ENCODE measurements at regions not wholly inside any gene's neighbourhood (a gene's known extent, or its start where the extent isn't known, plus 50 kb on each side); places are given as distances from the start of the nearest gene placed in this dataset.

GRCh38 chr11:110785398-110785797 lies 73.2 kb upstream of the ARHGAP20 start:
- 0 out of 22 replicates have a peak, but pooled peaks cover 0 to 6% (median 0%) of the 10 kb centered on the region in 11 experiments for H3K36me3 ChIP-seq
- no peaks in the 10 kb centered on the region for H3K27me3 ChIP-seq
- H4K20me1 ChIP-seq: no peaks in the 10 kb centered on the region
- H3K9me3 ChIP-seq (replicated peaks in 1 of 11): peaks cover 6 to 16% (median 13%) of the 10 kb centered on the region in 11 experiments; a peak in 21 of 22 replicates
- H3K4me3 ChIP-seq: no peak overlapping the region
- H3K4me2 ChIP-seq: no peak overlapping the region
- TF ChIP-seq Cebpa-rat (IDR thresholded peaks at IDR 0.05): no peak
- H3K4me1 ChIP-seq: no peaks in the 10 kb centered on the region
- H3K27ac ChIP-seq: no peak overlapping the region
- H3K9ac ChIP-seq: no peak overlapping the region

GRCh38 chr11:110782616-110783015 lies 70.4 kb upstream of the ARHGAP20 start:
- Histone ChIP-seq H3K4me1 (peaks cover 6 to 15% (median 13%) of the 10 kb centered on the region in 10 experiments; a peak in 18 of 20 replicates), H3K4me3 (no peak overlapping the region), H3K4me2 (no peak overlapping the region), H3K27me3 (no peaks in the 10 kb centered on the region), H3K27ac (no peak overlapping the region), H4K20me1 (no peaks in the 10 kb centered on the region), H3K9me3 (replicated peaks in 1 of 11) (peaks cover 11 to 24% (median 18%) of the 10 kb centered on the region in 11 experiments; a peak in 21 of 22 replicates), H3K9ac (no peak overlapping the region), H3K36me3 (0 out of 22 replicates have a peak, but pooled peaks cover 0 to 6% (median 0%) of the 10 kb centered on the region in 11 experiments)
- TF ChIP-seq Cebpa-rat (IDR thresholded peaks at IDR 0.05): no peak

DNA sequence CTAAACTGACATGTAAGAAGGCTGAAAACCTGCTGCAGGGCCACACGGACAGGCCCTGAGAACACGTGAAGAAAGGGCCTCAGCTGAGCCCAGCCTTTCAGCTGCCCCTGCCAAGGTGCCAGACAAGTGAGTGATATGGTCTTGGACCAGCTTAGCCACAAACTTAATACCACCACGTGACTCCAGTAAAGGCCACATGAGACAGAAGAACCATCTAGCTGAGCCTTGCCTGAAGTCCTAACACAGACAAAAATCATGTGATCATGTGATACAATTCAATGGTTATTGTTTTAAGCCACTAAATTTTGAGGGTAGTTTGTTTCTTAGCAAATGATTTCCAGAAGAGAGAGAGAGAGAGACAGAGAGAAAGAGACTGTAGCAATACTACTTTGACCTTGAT lies 66.9 kb upstream of the ARHGAP20 start:
- Histone ChIP-seq H3K9me3 (replicated peaks in 1 of 11) (peaks cover 0 to 8% (median 5%) of the 10 kb centered on the region in 11 experiments; a peak in 7 of 22 replicates), H3K4me3 (no peak overlapping the region)
- TF ChIP-seq Cebpa-rat (IDR thresholded peaks at IDR 0.05): no peak

DNA sequence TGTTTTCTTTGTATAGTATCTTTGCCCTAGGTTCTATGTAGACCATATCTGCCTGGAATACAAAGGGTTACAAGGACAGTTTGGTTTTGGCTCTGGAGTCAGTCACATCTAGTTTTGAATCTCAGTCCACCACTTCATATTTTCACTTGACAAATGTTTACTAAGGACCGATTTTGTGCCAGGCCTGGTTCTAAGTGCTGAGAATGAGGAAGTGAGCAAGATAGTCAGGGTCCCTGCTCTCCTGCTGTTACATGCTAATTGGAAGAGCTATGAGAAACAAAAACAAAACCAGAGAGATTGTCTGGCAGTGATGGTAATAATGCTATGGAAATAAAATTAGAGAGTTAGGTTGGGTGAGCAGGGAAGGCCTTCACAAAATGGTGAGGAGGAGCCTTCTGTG lies 66.1 kb upstream of the ARHGAP20 start:
- peak overlapping the region; percentile 5 to 79 (median 61); a peak in 20 of 22 replicates for H3K4me2 ChIP-seq
- H3K27ac ChIP-seq: peak overlapping the region in 9 of 11 experiments; percentile 38 to 83 (median 65); a peak in 17 of 22 replicates

More for the DNA sequence above, 66.9 kb upstream of the ARHGAP20 start:
- Histone ChIP-seq H3K27ac (peak overlapping the region in 5 of 11 experiments; percentile 65 to 83 (median 72); a peak in 8 of 22 replicates), H3K4me1 (peaks cover 13 to 40% (median 32%) of the 10 kb centered on the region in 10 experiments), H3K36me3 (no peaks in the 10 kb centered on the region), H3K4me2 (peak overlapping the region in 5 of 11 experiments; percentile 61 to 79 (median 70); a peak in 9 of 22 replicates), H3K27me3 (no peaks in the 10 kb centered on the region), H4K20me1 (no peaks in the 10 kb centered on the region), H3K9ac (peak overlapping the region in 1 of 11 experiments; percentile 46; a peak in 1 of 22 replicates)

DNA sequence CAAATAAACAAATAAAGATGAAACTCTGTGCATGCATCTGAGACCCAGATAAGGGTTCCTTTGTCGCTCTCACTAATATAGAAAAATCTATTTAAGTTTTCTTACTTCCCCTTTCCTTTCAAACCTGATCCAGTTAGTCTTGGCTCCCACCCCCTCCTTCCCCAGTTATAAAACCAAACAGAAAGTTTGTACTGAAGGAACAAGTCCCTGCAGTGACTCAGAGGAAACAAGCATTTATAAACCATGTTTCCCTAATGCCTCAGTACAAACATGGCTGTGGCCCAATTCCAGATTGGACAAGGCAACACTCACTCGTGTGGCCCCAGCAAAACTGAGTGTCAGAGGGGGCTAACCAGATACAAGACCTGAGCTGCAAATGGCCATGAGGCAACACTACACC lies 65.5 kb upstream of the ARHGAP20 start:
- peak overlapping the region; percentile 5 to 79 (median 61); a peak in 21 of 22 replicates for H3K4me2 ChIP-seq
- H3K4me3 ChIP-seq: no peak overlapping the region
- H3K4me1 ChIP-seq: peaks cover 13 to 40% (median 32%) of the 10 kb centered on the region in 10 experiments
- H3K9ac ChIP-seq: peak overlapping the region in 4 of 11 experiments; percentile 7 to 57 (median 39); a peak in 6 of 22 replicates
- peak overlapping the region in 9 of 11 experiments; percentile 38 to 83 (median 65); a peak in 17 of 22 replicates for H3K27ac ChIP-seq
- TF ChIP-seq Cebpa-rat (IDR thresholded peaks at IDR 0.05): no peak
- no peaks in the 10 kb centered on the region for H3K27me3 ChIP-seq
- no peaks in the 10 kb centered on the region for H3K36me3 ChIP-seq
- H4K20me1 ChIP-seq: no peaks in the 10 kb centered on the region
- peaks cover 0 to 8% (median 5%) of the 10 kb centered on the region in 11 experiments; a peak in 7 of 22 replicates for H3K9me3 ChIP-seq (replicated peaks in 1 of 11)

More for the DNA sequence above, 66.1 kb upstream of the ARHGAP20 start:
- Histone ChIP-seq H3K9ac (peak overlapping the region in 5 of 11 experiments; percentile 1 to 57 (median 32); a peak in 6 of 22 replicates), H3K4me3 (no peak overlapping the region), H3K4me1 (peaks cover 13 to 40% (median 32%) of the 10 kb centered on the region in 10 experiments), H3K36me3 (no peaks in the 10 kb centered on the region), H4K20me1 (no peaks in the 10 kb centered on the region), H3K27me3 (no peaks in the 10 kb centered on the region), H3K9me3 (replicated peaks in 1 of 11) (peaks cover 0 to 8% (median 5%) of the 10 kb centered on the region in 11 experiments; a peak in 7 of 22 replicates)
- TF ChIP-seq Cebpa-rat (IDR thresholded peaks at IDR 0.05): no peak

DNA sequence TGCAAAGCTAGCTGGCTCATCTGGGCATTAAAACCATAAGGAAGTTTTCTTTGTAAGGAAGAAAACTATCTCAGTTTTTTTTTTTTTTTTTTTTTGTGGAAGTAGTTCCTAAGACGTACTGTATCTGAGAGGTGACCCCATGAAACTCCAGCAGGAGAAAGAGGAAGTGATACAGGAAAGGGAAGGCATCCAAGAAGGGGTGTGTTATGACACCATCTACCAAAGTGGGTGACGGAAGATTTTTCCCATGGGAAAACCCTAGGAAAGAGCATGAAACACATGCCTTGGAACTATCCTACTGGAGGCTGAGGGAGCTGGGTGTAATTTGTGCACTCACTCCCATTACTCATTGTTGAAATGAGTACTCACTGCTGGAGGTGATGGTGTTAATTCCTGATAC lies 63.8 kb upstream of the ARHGAP20 start:
- Histone ChIP-seq H3K9ac (no peak overlapping the region), H3K4me1 (peaks cover 13 to 40% (median 32%) of the 10 kb centered on the region in 10 experiments), H3K27me3 (no peaks in the 10 kb centered on the region), H3K36me3 (no peaks in the 10 kb centered on the region), H3K27ac (peak overlapping the region in 2 of 11 experiments; percentile 4 to 40; a peak in 3 of 22 replicates), H4K20me1 (no peaks in the 10 kb centered on the region), H3K4me3 (no peak overlapping the region), H3K9me3 (replicated peaks in 1 of 11) (peaks cover 0 to 8% (median 5%) of the 10 kb centered on the region in 11 experiments; a peak in 7 of 22 replicates), H3K4me2 (peak overlapping the region; percentile 26 to 79 (median 54); a peak in 20 of 22 replicates)
- no peak for TF ChIP-seq Cebpa-rat (IDR thresholded peaks at IDR 0.05)

- H3K36me3 ChIP-seq: no peaks in the 10 kb centered on the region
- no peak overlapping the region for H3K9ac ChIP-seq
- no peaks in the 10 kb centered on the region for H4K20me1 ChIP-seq
- H3K4me2 ChIP-seq: no peak overlapping the region
- H3K27ac ChIP-seq: no peak overlapping the region
- H3K9me3 ChIP-seq (replicated peaks in 1 of 11): peaks cover 0 to 8% (median 5%) of the 10 kb centered on the region in 11 experiments; a peak in 7 of 22 replicates
- TF ChIP-seq Cebpa-rat (IDR thresholded peaks at IDR 0.05): no peak
- H3K4me1 ChIP-seq: peaks cover 13 to 40% (median 32%) of the 10 kb centered on the region in 10 experiments
- no peaks in the 10 kb centered on the region for H3K27me3 ChIP-seq
- H3K4me3 ChIP-seq: no peak overlapping the region
Measured at GRCh38 chr11:110774138-110775014, 62.1 kb upstream of the ARHGAP20 start.

DNA sequence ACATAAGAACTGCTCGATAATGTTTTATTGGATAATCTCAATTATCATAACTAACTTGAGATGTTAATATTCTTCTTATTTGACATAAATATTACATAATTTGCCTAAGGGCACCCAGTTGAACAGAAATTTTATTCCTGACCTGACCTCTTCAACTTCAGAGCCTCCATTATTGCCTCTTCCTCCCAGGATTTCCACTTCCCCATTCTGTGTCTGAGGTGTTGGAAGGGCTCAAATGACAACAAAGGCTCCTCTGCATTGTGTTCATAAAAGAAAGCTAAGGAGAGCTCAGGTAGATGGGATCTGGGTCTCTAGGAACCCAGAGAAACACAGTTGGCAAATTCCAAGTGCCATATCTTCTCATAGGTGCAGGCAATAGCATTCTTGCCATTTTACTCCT lies 61.2 kb upstream of the ARHGAP20 start:
- Histone ChIP-seq H3K4me3 (no peak overlapping the region), H3K4me1 (peaks cover 13 to 33% (median 28%) of the 10 kb centered on the region in 10 experiments)
- no peak for TF ChIP-seq Cebpa-rat (IDR thresholded peaks at IDR 0.05)

DNA sequence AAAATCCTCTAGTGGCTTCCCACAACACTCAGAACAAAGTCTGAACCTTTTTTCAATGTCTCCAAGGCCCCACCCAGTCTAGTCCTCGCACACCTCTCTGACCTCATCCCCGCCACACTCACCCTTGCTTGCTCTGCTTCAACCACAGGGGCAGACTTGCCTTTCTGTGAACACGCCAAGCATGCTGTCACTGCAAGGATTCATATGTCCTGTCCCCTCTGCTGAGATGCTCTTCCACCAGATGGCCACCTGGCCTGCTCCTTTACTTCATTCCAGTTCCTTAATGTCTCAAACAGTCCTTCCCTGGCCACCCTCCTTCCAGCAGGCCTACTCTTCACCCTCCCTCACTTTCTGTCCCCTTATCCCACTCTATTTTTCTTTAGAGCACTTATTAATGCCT lies 60.6 kb upstream of the ARHGAP20 start:
- Histone ChIP-seq H3K27ac (no peak overlapping the region), H3K27me3 (no peaks in the 10 kb centered on the region), H3K4me1 (peaks cover 8 to 27% (median 22%) of the 10 kb centered on the region in 10 experiments), H4K20me1 (no peaks in the 10 kb centered on the region), H3K36me3 (no peaks in the 10 kb centered on the region), H3K4me2 (no peak overlapping the region), H3K9me3 (replicated peaks in 1 of 11) (no peaks in the 10 kb centered on the region), H3K9ac (no peak overlapping the region), H3K4me3 (no peak overlapping the region)
- TF ChIP-seq Cebpa-rat (IDR thresholded peaks at IDR 0.05): no peak

More for the DNA sequence above, 61.2 kb upstream of the ARHGAP20 start:
- Histone ChIP-seq H3K27me3 (no peaks in the 10 kb centered on the region), H3K9ac (no peak overlapping the region), H3K4me2 (no peak overlapping the region), H3K9me3 (replicated peaks in 1 of 11) (no peaks in the 10 kb centered on the region), H4K20me1 (no peaks in the 10 kb centered on the region), H3K27ac (no peak overlapping the region), H3K36me3 (no peaks in the 10 kb centered on the region)

Measured in BLaER1 treated with 17β-estradiol and CSF1 and Interleukin-3, amounts not matched to agents 10 nM and 100 nM (cell line).